Fibroblast of skin of left biceps (primary cell): ENCODE measurements at regions not wholly inside any gene's neighbourhood (a gene's known extent, or its start where the extent isn't known, plus 50 kb on each side); places are given as distances from the start of the nearest gene placed in this dataset.

Experiments used
- DNase-seq, 2 experiments: peaks; one replicate each; pipeline ENCODE4 v3.0.0-alpha.2; 2013; ENCODE audit warnings: low read depth in 2 of 2

DNA sequence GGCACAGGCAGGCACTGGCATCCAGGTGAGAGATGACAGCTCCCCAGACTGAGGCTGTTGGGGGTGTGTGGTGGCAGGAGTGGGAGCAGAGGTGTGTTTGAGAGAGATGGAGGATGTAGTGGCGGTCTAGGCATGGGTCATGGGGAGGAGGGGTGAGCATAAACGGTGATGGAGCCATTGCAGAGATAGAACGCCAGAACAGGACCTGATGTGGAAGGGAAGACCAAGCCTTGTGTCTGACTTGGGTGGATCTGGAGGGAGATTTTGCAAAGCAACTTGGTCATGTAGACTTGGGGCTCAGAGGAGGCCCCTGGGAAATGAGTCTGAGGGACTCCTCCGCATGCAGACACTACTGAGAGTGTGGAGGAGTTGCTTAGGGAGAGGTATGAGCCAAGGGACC lies 50.0 kb upstream of the CLDN5 start:
- DNase-seq, result no peak

DNA sequence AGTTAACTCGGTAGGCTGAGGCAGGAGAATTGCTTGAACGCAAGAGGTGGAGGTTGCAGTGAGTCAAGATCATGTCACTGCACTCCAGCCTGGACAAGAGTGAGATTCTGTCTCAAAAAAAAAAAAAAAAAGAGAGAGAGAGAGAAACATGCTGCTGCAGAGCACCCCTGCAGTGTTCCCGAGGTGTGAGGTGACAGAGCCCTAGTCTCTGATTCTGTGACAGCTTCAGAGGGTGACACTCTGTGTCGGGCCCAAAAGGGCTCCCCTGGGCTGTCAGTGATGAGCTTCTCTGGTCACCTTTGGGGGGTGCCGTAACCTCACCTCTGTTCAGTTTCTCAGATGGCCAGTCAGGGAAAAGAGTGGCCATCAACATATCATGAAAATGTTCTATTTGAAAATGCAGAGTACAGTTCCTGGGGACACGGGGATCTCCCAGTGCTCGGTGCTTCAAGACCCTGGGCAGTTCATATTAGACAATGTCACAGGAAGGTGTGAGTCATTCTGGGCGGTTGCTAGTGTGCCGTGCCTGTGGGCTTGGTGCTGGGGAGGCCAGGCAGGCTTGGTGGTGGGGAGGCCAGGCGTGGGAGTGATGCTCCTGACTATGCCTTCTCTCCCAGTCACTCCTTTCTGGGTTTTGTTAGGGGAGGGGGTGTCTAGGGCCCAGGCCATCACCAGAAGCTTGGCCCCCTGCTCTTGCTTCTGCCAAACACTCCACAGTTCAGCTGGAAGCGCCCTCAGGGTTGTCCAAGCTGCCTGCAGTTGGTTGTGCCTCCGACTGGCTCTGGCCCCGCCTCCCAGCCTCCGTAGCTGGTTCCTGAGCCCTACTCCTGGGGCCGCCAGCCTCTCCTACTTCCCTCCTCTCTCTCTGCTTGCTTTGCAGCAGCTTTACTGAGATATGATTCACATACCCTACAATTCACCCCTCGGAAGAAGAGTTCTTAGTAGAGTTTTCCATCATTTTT lies 52.5 kb upstream of the CLDN5 start:
- no peak for DNase-seq

DNA sequence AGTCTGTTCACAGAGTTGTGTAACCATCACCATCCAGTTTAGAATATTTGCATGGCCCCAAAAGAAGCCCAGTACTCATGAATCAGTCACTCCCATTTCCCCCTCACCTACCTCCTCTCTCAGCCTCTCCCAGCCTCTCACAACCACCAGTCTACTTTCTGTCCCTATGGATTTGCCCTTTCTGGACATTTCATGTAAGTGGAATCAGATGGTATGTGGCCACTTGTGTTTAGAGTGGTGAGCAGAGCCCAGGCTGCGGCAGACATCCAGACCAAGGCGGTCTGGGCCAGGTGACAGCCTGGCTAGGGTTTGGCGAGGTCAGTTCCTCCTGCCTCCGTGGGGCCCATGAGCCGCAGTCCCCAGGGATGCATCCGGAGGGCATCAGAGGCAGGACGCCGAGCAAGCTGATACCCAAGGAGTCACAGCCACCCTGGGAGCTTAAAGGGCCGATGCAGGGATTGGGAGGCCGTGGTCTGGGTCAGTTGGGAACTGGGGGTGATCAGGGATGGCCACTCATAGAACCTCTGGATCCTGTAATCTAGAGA lies 53.3 kb upstream of the CLDN5 start:
- no peak for DNase-seq

DNA sequence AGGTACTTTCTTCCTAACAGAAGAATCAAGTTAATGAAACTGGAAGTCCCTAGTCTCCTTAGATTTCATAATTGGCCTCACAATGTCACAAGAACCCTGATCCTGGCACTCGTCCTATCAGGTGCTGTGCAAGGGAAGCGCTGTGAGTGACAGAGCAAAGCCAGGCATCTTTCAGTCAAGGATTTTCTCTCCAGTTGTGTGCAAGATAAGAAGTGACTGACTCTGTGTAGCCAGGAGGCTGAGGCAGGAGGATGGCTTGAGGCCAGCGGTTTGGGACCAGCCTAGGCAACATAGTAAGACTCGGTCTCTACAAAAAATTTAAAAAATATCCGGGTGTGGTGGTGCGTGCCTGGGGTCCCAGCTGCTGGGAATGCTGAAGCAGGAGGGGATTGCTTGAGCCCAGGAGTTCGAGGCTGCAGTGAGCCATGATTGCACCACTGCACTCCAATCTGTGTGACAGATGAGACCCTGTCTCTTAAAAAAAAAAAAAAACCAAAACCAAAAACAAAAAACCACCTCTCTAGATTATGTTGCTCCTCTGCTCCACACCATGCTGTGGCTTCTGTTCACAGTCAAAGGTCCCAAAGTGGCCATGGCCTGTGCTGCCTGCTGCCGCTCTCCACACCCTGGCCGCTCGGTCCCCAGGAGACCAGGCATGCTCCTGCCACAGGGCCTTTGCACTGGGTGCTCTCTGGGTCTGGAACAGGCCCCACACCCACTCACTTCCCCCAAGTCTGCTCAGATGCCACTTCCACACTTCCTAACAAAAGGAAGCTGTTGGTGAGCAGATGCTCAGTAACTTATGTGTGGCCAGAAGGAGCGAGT lies 54.2 kb upstream of the CLDN5 start:
- DNase-seq, result no peak

DNA sequence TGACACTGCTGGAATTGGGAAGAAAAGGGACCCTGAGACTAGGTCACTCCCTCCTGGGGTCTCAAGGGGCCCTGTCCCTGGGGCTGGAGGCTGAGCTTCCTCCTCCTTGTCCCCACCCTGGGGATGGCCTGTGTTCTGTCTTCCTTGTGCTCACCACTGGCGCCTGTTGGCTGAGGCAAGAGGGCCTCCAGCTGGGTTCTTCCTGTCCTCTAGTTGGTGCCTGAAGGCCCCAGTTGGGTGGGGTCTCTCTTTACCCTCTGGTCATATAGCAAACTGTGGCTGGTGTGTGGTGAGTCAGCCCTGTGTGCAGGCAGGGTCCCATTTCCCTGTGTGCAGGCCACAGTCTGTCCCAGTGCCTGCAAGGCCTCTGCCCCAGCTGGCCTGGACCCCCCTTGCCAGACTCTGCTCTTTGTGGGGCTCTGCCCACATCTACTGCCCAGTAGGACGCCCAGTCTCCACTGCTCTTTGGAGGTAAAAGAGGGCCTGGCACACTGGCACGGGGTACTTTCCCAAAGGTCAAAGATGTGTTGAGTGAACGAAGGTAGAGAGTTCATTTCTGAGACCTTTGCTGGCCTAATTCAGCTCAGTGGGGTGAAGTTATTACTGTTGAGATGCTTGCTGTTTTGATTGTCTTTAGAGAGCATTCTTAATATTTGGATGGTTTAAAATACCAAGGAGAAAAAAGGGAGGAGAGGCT lies 55.1 kb upstream of the CLDN5 start:
- no peak for DNase-seq

DNA sequence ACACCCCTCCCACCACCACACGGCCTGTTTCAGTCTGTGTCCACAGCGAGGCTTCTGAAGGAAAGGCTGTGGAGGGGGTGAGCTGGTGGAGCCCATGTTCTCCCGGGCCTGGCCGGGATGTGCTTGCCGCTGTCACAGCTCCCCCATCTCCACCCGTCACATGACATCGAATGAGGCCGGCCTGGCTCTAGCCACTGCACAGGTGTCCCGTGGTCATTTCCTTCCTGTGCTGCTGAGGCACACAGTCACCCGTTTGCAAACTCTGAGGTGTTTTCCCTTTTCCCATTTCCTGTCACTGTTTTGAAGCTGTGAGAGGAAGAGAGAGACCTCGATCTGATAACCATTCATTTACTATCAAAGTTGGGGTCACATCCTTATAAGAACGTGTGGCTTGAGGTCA lies 55.7 kb upstream of the CLDN5 start:
- DNase-seq, result no peak

DNA sequence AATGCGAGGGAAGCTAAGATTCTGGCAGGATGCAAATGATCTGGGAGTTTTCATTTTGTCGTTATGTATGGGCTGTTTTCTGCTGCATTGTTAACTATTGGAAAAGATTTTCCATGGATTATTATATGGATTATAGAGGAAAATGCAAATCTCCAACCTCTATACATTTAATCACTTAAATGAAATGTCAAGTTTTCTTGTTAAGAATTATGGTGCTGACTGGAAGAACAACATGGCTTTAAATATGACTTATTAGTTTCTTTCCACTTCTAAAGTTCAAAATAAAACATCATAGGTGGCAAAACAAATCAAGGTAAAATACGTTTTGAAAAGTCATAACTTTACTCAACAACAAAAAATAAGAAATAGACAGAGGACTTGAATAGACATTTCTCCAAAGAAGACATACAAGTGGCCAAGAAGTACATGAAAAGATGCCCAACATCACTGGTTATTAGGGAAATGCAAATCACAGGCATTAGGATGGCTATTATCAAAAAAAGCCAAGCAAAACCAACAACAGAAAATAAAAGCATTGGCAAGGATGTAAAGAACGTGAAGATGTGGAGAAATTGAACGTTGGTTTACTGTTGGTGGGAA lies 56.2 kb upstream of the CLDN5 start:
- no peak for DNase-seq

DNA sequence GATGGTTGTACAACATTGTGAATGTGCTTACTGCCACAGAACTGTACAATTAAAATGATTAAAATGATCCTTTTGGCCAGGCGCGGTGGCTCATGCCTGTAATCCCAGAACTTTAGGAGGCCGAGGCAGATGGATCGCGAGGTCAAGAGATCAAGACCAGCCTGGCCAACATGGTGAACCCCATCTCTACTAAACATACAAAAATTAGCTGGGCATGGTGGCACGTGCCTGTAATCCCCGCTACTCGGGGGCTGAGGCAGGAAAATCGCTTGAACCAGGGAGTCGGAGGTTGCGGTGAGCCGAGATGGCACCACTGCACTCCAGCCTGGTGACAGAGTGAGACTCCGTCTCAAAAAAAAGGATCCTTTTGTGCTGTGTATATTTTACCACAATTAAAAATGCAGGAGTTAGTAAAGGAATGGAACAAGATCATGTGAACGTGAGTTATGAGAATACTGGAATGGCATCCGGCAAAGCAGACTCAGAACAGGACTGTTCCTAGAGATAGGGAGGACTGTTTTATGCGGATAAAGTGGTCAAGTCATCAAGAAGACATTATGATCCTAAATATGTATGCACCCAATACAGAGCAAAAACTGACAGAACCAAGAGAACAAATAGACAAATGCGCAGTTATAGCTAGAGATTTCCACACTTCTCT lies 58.0 kb upstream of the CLDN5 start:
- DNase-seq, result no peak

DNA sequence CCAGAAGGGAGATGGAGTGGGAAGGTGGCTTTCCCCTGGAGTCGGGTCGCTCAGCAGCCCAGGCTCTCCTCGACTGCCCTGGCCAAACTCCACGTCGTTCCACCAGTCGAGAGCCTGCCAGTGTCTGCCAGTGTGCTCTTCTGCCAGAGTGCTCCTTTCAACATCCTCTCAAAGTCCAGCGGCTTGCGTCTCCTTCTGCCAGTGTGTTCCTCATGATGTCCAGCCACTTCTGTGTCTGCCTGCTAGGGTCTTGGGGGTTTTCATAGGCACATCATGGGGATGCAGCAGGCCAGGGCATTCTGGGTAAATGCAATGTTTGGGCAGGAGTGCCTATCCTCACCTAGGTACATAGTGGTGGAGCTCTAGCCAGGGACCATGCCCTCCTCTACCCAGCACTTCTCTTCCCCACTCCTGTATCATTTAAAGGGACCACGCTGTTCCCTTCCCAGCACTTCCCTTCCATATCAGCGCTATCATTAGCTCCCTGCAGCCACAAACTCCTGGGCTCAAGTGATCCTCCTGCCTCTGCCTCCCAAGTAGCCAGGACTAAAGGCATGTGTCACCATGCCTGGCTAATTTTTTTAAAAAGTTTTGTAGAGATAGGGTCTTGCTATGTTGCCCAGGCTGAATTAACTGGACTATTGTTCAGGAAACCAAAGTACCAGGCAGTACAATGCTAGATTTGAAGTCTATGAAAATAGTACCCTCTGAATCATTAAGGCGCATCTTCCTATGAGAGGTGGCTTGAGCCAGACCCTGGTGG lies 62.9 kb upstream of the CLDN5 start:
- DNase-seq, result no peak

DNA sequence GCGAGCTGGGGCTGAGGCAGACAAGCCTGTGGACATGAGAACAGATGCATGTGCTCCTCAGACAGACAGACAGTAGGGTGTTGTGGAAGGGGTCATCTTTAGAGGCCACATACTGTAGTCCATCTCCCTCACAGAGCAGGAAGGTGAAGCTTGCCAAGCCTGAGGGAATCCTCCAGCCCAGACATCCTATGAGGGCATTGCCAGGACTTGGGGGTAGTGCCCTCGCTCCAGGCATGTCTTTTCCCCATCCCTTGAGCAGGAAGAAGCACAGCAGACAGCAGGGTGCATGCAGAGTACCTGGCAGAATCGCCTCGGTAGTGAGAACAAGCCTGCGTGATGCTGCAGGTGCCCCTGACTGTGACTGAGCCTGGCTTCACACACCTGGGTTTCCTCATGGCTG lies 66.5 kb upstream of the CLDN5 start:
- DNase-seq, result no peak

DNA sequence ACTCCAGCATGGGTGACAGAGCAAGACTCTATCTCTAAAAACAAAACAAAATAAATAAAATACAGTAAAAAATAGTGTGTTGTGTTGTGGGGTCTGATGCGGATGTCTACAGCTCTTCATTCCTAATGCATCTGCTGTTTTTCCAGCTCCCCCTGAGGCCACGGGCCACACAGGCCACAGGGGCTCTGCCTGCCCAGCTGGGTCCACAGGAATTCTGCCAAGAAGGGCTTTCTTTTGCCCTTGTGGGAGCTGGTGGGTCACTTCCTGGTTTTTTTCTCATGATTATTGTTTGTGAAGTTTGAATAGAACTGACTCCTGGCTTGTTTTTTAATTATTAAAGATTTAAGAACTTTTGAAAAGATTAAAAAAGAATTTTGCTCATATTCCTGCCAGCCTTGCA lies 67.4 kb upstream of the CLDN5 start:
- DNase-seq, result no peak

DNA sequence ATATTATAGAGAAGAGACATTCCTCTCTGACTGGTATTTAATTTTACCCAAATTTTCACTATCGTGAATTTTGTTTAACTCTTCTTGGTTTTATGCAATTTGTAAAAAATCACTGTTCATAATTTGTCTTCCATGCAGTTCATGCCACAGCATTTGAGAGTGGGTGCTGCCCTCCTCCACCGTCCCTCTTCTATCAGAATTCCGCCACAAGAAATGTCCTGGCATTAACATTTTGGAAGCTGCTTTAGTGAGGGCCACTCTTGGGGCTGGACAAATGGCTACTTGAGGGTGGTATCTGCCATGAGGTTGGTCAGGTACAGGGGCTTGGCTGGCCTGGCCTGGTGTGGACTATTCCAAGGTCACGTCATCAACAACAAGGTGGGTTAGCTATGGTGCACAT lies 68.3 kb upstream of the CLDN5 start:
- no peak for DNase-seq

DNA sequence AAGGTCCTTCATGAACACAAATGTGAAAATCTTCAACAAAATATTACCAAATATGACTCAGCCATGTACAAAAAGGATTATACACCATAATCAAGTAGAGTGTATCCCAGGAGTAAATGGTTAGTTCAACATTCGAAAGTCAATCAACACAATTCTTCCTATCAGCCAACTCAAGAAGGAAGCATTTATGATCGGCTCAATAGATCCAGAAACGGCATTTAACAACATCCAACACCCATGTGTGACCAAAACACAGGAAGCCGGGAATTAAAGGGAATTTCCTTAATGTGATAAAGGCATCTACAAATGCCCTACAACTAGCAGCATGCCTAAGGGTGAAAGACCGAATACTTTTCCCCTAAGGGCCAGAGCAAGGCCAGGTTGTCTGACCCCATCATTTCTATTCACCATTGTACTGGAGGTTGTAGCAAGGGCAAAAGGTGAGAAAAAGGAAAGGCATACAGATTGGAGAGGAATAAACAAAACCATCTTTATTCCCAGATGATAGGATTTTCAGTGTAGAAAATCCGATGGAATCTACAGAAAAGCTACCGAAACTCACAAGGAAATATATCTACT lies 69.9 kb upstream of the CLDN5 start:
- no peak for DNase-seq

DNA sequence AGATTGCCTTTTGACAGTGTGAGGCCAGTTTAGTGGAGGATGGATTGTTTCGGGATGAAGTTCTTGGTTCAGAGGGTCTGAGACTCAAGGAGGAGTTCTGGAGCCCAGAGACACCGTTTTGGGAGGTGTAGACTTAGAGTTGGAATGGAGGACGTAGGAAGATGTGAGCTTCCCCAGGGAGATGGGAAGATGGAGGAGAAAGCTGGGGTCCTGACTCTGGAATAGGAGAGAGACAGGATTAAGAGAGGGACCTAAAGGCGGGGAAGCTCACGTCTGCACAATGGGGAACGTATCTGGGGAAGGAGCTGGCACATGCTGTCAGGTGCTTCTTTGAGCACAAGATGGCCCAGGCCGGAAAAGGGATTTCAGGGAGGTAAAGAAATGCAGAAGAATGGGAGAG lies 71.3 kb upstream of the CLDN5 start:
- DNase-seq, result no peak

DNA sequence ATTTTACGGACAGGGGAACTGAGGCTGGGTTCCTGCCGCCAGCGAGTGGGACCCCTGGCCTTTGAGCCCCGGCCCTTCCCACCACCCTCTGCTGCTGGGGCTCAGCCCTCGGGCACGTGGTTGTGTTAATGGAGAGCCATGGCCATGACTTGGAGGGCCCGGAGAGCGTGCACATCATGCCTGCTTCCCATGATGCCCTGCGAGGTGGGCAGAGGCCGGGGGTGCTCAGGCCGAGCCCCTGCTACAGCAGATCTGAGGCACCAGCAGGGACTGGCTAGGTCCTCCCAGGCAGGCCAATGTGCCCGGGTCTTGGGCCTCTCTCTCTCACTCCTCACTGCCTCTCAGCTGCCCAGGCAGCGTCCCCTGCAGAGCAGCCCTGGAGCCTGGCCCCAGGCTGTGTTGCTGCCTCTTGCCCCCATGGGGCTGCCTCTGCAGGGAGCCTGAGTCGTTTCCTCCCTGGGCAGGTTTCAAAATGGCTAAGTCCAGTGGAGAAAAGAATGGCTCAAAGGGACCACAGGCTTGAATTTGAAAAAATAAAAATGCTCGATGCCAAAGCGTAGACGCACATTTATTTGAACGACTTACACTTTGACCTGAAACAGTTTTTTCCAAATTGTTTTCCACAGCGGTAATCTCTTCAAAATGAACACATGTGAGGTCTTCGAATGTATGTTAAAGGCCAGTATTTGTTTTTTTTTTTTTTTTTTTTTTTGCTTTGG lies 72.6 kb upstream of the CLDN5 start:
- no peak for DNase-seq

DNA sequence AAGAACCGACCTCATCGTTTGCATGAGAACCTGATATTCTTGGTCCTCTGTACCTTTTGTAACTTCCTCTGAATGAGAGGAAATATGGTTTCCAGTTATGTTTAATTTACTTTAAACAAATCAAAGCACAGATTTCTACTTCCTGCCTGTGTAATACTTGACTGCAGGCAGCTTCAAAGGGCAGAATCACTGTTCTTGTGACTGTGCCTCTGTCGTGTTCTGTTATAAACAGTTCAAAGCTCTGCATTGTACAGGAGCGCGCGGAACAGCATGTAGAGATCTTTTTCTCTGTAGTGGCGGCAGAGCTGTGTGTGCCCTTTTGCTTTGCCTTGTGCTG lies 73.2 kb upstream of the CLDN5 start:
- DNase-seq, result no peak

DNA sequence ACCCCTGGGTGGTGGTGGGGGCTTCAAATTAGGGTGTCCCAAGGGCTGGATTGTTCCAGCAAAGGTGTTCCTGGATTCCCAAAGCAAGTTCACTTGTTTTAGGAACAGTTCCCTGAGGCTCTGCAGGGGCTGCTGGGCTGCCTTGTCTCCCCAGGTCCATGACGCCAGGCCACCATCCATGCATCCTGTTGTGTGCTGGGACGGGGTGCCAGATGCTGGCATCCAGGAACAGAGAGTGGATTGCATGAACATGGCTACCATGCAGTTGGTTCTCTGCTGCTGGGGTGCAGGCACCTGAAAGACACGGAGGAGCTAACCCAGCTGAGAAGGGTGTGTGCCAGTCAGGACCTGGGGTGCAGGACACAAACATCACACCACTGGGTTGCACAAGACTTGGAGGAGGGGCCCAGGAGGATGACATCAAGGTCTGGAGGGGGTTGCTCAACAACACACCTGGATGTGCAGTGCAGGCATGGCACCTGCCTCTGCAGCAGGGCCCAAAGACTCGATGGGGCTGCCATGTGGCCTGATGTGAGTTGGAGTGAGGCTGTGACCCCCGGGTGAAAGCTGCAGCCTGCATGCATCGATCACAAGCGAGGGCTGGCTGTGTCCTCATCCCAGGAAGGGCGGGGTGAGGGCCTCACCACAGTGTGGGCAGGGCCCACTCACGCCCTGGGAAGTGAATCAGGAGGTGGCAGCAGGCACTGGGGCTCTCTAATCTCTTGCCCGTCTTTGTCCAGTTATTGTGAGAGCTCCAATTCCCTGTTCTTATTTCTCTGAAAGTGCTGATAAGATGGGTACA lies 74.0 kb upstream of the CLDN5 start:
- DNase-seq, result no peak

DNA sequence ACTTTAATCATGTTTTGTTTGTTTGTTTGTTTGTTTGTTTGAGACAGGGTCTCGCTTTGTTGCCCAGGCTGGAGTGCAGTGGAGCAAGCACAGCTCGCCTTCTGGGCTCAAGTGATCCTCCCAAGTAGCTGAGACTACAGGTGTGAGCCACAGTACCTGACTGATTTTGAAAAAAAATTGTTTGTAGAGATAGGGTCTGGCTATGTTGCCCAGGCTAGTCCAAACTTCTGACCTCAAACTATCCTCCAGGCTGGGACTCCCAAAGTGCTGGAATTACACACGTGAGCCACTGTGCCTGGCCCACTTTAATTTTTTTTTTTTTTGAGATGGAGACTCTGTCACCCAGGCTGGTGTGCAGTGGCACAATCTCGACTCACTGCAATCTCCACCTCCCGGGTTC lies 74.8 kb upstream of the CLDN5 start:
- DNase-seq, result no peak
